Nephron (organoid): ENCODE measurements at regions not wholly inside any gene's neighbourhood (a gene's known extent, or its start where the extent isn't known, plus 50 kb on each side); places are given as distances from the start of the nearest gene placed in this dataset.

ENCODE experiments used
- H3K27ac Mint-ChIP-seq, 3 experiments: 2 replicates each; pipeline ENCODE4 v1.8.0; 2020; ENCODE audit warnings: mixed read lengths in 3 of 3, mild to moderate bottlenecking in 2 of 3, moderate library complexity in 1 of 3
- H3K27me3 Mint-ChIP-seq: 2 replicates; pipeline ENCODE4 v1.8.0; 2021; ENCODE audit warnings: low read depth, mild to moderate bottlenecking, moderate library complexity, mixed read lengths
- H3K36me3 Mint-ChIP-seq: 2 replicates; pipeline ENCODE4 v1.8.0; 2020; ENCODE audit warnings: low read depth, mixed read lengths
- H3K4me1 Mint-ChIP-seq: 2 replicates; pipeline ENCODE4 v1.8.0; 2020; ENCODE audit warnings: mixed read lengths
- H3K4me3 Mint-ChIP-seq, 3 experiments: 2 replicates each; pipeline ENCODE4 v1.8.0; 2020; ENCODE audit warnings: mild to moderate bottlenecking in 3 of 3, mixed read lengths in 3 of 3, moderate library complexity in 2 of 3
- H3K9me3 Mint-ChIP-seq: 2 replicates; pipeline ENCODE4 v1.8.0; 2020; ENCODE audit warnings: mixed read lengths
- CTCF ChIP-seq, 3 experiments: fragments of 200-600 bp; sonication (generic); IDR thresholded peaks; one replicate each; pipeline ENCODE4 v1.5.0; 2021; ENCODE audit warnings: antibody characterized with exemption in 3 of 3; ENCODE audit not compliant: unreplicated experiment in 3 of 3

DNA sequence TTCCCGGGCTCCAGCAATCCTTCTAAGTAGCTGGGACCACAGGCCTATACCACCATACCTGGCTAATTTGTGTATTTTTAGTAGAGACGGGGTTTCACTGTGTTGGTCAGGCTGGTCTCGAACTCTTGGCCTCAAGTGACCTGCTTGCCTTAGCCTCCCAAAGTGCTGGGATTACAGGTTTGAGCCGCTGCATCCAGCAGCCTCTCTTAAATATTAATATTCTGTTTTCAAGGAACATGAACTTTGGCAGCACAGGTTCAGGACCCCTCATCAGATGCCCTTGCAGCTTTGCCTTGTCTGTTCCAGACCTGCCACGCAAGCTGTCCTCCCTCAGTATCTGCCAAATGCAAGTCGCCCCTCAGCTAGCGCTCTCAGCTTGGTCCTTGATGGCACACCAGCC, 166.8 kb downstream of the KCTD15 start:
- Mint-ChIP-seq H3K36me3 (no peaks in the 10 kb centered on the region), H3K27ac (no peak overlapping the region), H3K27me3 (peaks cover 9% of the 10 kb centered on the region), H3K4me1 (no peaks in the 10 kb centered on the region), H3K9me3 (peaks cover 7% of the 10 kb centered on the region), H3K4me3 (no peak overlapping the region)
- no peak for TF ChIP-seq CTCF (IDR thresholded peaks at IDR 0.05; ENCODE audit: unreplicated experiment in 3 of 3)

DNA sequence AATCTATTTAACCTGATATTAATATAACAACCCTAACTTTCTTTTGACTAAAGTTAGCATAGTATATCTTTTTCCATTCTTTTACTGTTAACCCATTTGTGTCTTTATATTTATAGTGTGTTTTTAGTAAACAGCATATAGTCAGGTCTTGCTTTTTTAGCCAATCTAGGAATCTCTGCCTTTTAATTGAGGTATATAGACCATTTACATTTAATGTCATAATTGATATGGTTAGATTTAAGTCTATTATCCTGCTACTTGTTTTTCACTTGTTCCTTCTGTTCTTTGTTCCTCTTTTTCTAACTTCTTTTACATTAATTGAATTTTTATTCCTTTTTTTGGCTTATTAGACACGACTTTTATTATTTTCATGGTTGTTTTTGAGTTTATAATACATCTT, 174.4 kb downstream of the KCTD15 start:
- Mint-ChIP-seq H3K27me3 (peaks cover 3% of the 10 kb centered on the region), H3K9me3 (peaks cover 26% of the 10 kb centered on the region), H3K27ac (no peak overlapping the region), H3K4me3 (no peak overlapping the region), H3K36me3 (no peaks in the 10 kb centered on the region), H3K4me1 (no peaks in the 10 kb centered on the region)
- TF ChIP-seq CTCF (IDR thresholded peaks at IDR 0.05; ENCODE audit: unreplicated experiment in 3 of 3) = no peak

DNA sequence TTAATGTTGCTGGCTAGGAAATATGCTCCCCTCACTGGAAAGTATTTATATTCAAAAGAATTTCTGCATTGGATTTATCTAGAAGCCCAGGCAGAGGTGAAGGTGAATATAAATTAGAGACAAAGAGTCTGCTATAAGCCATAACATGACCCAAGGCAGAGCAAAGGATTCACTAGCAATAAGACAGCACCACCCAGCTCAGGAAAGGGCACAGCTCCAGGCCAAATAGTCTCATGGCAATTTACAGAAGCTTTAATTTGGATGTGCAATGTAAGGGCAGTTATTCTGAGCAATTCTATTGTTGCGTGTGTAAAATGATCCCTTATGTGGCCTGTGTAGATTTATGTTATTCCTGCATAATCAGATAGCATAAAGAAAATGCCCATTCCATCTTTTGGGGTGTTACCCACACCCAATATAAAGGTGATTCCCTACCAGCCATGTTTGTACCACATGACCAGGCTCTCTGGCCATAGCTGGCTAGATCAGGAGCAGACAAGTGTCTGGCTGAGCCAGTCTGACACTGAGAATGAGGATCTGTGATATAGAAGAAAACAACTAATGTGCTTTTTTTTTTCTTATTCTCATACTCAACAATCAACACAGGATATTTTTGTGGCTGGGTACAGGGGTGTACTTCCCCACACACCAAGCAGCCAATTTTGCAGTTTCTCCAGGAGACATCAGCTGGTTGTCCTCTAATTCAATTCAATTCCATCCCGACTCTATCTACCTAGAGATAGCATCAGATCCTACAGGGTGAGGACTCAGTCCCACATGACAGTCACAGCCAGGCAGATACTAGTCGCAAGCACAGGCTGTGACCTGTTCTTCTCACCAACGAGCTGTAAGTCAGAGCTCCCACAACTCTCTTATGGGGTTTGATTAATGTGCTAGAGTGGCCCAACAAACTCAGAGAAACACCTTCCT, 181.4 kb downstream of the KCTD15 start:
- peaks cover 3% of the 10 kb centered on the region for H3K27me3 Mint-ChIP-seq
- no peaks in the 10 kb centered on the region for H3K4me1 Mint-ChIP-seq
- no peak for TF ChIP-seq CTCF (IDR thresholded peaks at IDR 0.05; ENCODE audit: unreplicated experiment in 3 of 3)
- H3K36me3 Mint-ChIP-seq = no peaks in the 10 kb centered on the region
- H3K27ac Mint-ChIP-seq = no peak overlapping the region
- H3K9me3 Mint-ChIP-seq = peaks cover 16% of the 10 kb centered on the region
- H3K4me3 Mint-ChIP-seq = no peak overlapping the region

- no peak overlapping the region for H3K27ac Mint-ChIP-seq
- peaks cover 26% of the 10 kb centered on the region for H3K9me3 Mint-ChIP-seq
- TF ChIP-seq CTCF (IDR thresholded peaks at IDR 0.05; ENCODE audit: unreplicated experiment in 3 of 3) = no peak
- H3K4me1 Mint-ChIP-seq = no peaks in the 10 kb centered on the region
- H3K4me3 Mint-ChIP-seq = no peak overlapping the region
- no peaks in the 10 kb centered on the region for H3K36me3 Mint-ChIP-seq
- H3K27me3 Mint-ChIP-seq = peaks cover 4% of the 10 kb centered on the region
Observed at GRCh38 chr19:33982706-33983105, 186.0 kb downstream of the KCTD15 start.

- Mint-ChIP-seq H3K27ac (no peak overlapping the region), H3K27me3 (peaks cover 6% of the 10 kb centered on the region), H3K4me1 (no peaks in the 10 kb centered on the region), H3K4me3 (no peak overlapping the region), H3K36me3 (no peaks in the 10 kb centered on the region), H3K9me3 (peaks cover 40% of the 10 kb centered on the region)
- no peak for TF ChIP-seq CTCF (IDR thresholded peaks at IDR 0.05; ENCODE audit: unreplicated experiment in 3 of 3)
Observed at GRCh38 chr19:33988601-33989000, 183.7 kb upstream of the LSM14A start.

GRCh38 chr19:33997690-33998089, 174.6 kb upstream of the LSM14A start:
- Mint-ChIP-seq H3K4me1 (no peaks in the 10 kb centered on the region), H3K27ac (no peak overlapping the region), H3K4me3 (no peak overlapping the region), H3K27me3 (no peaks in the 10 kb centered on the region), H3K9me3 (peaks cover 7% of the 10 kb centered on the region), H3K36me3 (no peaks in the 10 kb centered on the region)
- peak in 1 of 3 experiments; percentile 27 for TF ChIP-seq CTCF (IDR thresholded peaks at IDR 0.05; ENCODE audit: unreplicated experiment in 3 of 3)
